Upper lobe of left lung (tissue), 4 donors: ENCODE measurements at regions not wholly inside any gene's neighbourhood (a gene's known extent, or its start where the extent isn't known, plus 50 kb on each side); places are given as distances from the start of the nearest gene placed in this dataset.
"Not testable (repeated sequence)": the region's sequence is repeated elsewhere in the genome, so short reads cannot be mapped to it uniquely, and the experiment has no call there.

ENCODE experiments used
- CTCF ChIP-seq, 6 experiments: fragments of 450-650 bp in 4 of 6; fragments of 200-600 bp in 2 of 6; sonication (generic) in 2 of 6; IDR thresholded peaks; one replicate each; pipeline ENCODE4 v1.5.1; 2016 to 2019; ENCODE audit warnings: antibody characterized with exemption in 6 of 6
- EP300 ChIP-seq, 4 donors: sonication (generic); formaldehyde crosslinking; IDR thresholded peaks; one replicate each; pipeline ENCODE4 v1.5.1; 2017; ENCODE audit warnings: antibody characterized with exemption in 4 of 4, control low read depth in 2 of 4
- POLR2A ChIP-seq, 4 donors: fragments of 450-650 bp; IDR thresholded peaks; one replicate each; pipeline ENCODE4 v1.5.1; 2016 to 2017; ENCODE audit warnings: antibody characterized with exemption in 4 of 4, mild to moderate bottlenecking in 2 of 4
- POLR2AphosphoS5 ChIP-seq, 2 donors: sonication (generic); formaldehyde crosslinking; IDR thresholded peaks; one replicate each; pipeline ENCODE4 v1.5.1; 2017; ENCODE audit warnings: antibody characterized with exemption in 2 of 2

GRCh38 chr13:89088107-89088506, 1416.9 kb downstream of the SLITRK5 start:
- TF ChIP-seq CTCF, POLR2AphosphoS5, POLR2A, EP300 (IDR thresholded peaks at IDR 0.05): not testable (repeated sequence)
